Stimulated activated CD8-positive, alpha-beta memory T cell treated with anti-CD3 and anti-CD28 coated beads, Interleukin-15, amount 100 ng/mL, for 48 hours (primary cell): ENCODE measurements at regions not wholly inside any gene's neighbourhood (a gene's known extent, or its start where the extent isn't known, plus 50 kb on each side); places are given as distances from the start of the nearest gene placed in this dataset.

Source experiments
- DNase-seq, 2 donors: peaks; one replicate each; pipeline ENCODE4 v3.0.0-alpha.2; 2020; ENCODE audit warnings: low read depth in 2 of 2

GRCh38 chr6:105651969-105652368 is 249.1 kb upstream of the PREP start:
- no peak for DNase-seq

- DNase-seq: no peak
These were observed 247.5 kb upstream of the PREP start for GRCh38 chr6:105650347-105650746.

- no peak for DNase-seq
These were observed 246.3 kb upstream of the PREP start for GRCh38 chr6:105649192-105649591.

- DNase-seq: peak in 1 of 2 donors; percentile 10
These were observed 245.4 kb upstream of the PREP start for GRCh38 chr6:105648276-105648675.

GRCh38 chr6:105646391-105646867 is 243.5 kb upstream of the PREP start:
- peak in 1 of 2 donors; percentile 32 for DNase-seq

GRCh38 chr6:105645958-105646357 is 243.1 kb upstream of the PREP start:
- DNase-seq: peak in 1 of 2 donors; percentile 11

- no peak for DNase-seq
These were observed 242.3 kb upstream of the PREP start for GRCh38 chr6:105645156-105645555.

GRCh38 chr6:105644691-105645090 is 241.8 kb upstream of the PREP start:
- DNase-seq: no peak

- DNase-seq: no peak
These were observed 241.2 kb upstream of the PREP start for GRCh38 chr6:105644073-105644489.

- no peak for DNase-seq
These were observed 239.8 kb upstream of the PREP start for GRCh38 chr6:105642708-105643107.

- no peak for DNase-seq
These were observed 238.6 kb upstream of the PREP start for GRCh38 chr6:105641504-105641903.

GRCh38 chr6:105639124-105639523 is 236.2 kb upstream of the PREP start:
- no peak for DNase-seq

- DNase-seq: no peak
These were observed 230.9 kb upstream of the PREP start for GRCh38 chr6:105633814-105634213.

- DNase-seq: no peak
These were observed 225.4 kb upstream of the PREP start for GRCh38 chr6:105628156-105628860.

- no peak for DNase-seq
These were observed 223.6 kb upstream of the PREP start for GRCh38 chr6:105626295-105627158.

- no peak for DNase-seq
These were observed 221.1 kb upstream of the PREP start for GRCh38 chr6:105624021-105624420.

- no peak for DNase-seq
These were observed 219.3 kb upstream of the PREP start for GRCh38 chr6:105622226-105622625.

GRCh38 chr6:105621564-105622175 is 218.8 kb upstream of the PREP start:
- no peak for DNase-seq

- no peak for DNase-seq
These were observed 218.0 kb upstream of the PREP start for GRCh38 chr6:105620878-105621277.

GRCh38 chr6:105619971-105620741 is 217.3 kb upstream of the PREP start:
- DNase-seq: no peak

- DNase-seq: no peak
These were observed 215.4 kb upstream of the PREP start for GRCh38 chr6:105618247-105618646.

GRCh38 chr6:105616521-105616920 is 213.6 kb upstream of the PREP start:
- no peak for DNase-seq
